ENCODE measurements at regions not wholly inside any gene's neighbourhood (a gene's known extent, or its start where the extent isn't known, plus 50 kb on each side); places are given as distances from the start of the nearest gene placed in this dataset.

DNA sequence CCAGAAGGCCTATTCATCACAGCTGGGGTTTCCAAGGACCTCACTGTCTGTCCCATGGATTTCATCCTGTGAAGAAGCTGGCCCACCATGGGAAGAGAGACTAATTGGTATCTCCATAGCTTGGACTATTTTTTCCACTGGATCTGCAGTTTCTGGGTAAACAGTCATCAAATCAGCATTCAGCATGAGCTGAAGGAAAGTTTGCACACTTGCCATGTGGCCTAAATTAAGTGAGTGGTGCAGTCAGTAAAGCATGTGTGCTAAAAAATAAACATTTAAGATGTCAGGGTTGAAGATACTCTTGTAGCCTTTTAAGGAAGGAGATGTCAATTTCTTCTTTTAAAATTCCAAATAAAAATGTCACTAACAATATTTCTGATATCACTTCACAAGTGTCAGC lies 381.1 kb upstream of the ZMIZ1 start:
- no peak overlapping the region for H3K4me3 ChIP-seq (replicated peaks in 1 of 2; ENCODE audit: low read depth in 1 of 2, low read length in 2 of 2)
- DNase-seq (ENCODE audit: low read depth, low spot score) (no peak), ATAC-seq (no peak)
- H3K27ac ChIP-seq (ENCODE audit: low read depth, low read length), result no peak overlapping the region
- TF ChIP-seq, protein P1, sequence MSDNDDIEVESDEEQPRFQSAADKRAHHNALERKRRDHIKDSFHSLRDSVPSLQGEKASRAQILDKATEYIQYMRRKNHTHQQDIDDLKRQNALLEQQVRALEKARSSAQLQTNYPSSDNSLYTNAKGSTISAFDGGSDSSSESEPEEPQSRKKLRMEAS (IDR thresholded peaks at IDR 0.05), result no peak
- no peak for TF ChIP-seq POLR2A (IDR thresholded peaks at IDR 0.05; ENCODE audit: borderline replicate concordance, extremely low read depth, insufficient read depth, insufficient read length)
- no peak for TF ChIP-seq ELF1 (IDR thresholded peaks at IDR 0.05; ENCODE audit: borderline replicate concordance, low read depth)
- no peak for TF ChIP-seq CEBPB (IDR thresholded peaks at IDR 0.05; ENCODE audit: low read depth)
- no peak for TF ChIP-seq FOSL1 (IDR thresholded peaks at IDR 0.05; ENCODE audit: low read depth)
- TF ChIP-seq EGR1 (IDR thresholded peaks at IDR 0.05; ENCODE audit: low read depth), result no peak
- TF ChIP-seq EZH2 (IDR thresholded peaks at IDR 0.05), result no peak
- no peak for TF ChIP-seq ZFX (IDR thresholded peaks at IDR 0.05)
- TF ChIP-seq YY1 (IDR thresholded peaks at IDR 0.05; ENCODE audit: extremely low read depth, insufficient replicate concordance, low read depth, low read length), result no peak
- no peak for TF ChIP-seq EZH2phosphoT487 (IDR thresholded peaks at IDR 0.05; ENCODE audit: borderline replicate concordance)
- no peak for TF ChIP-seq SP1 (IDR thresholded peaks at IDR 0.05; ENCODE audit: low read depth)
- TF ChIP-seq, protein P2, sequence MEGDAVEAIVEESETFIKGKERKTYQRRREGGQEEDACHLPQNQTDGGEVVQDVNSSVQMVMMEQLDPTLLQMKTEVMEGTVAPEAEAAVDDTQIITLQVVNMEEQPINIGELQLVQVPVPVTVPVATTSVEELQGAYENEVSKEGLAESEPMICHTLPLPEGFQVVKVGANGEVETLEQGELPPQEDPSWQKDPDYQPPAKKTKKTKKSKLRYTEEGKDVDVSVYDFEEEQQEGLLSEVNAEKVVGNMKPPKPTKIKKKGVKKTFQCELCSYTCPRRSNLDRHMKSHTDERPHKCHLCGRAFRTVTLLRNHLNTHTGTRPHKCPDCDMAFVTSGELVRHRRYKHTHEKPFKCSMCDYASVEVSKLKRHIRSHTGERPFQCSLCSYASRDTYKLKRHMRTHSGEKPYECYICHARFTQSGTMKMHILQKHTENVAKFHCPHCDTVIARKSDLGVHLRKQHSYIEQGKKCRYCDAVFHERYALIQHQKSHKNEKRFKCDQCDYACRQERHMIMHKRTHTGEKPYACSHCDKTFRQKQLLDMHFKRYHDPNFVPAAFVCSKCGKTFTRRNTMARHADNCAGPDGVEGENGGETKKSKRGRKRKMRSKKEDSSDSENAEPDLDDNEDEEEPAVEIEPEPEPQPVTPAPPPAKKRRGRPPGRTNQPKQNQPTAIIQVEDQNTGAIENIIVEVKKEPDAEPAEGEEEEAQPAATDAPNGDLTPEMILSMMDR (IDR thresholded peaks at IDR 0.05 in 2 of 3, conservative IDR thresholded peaks at IDR 0.05 in 1 of 3; ENCODE audit: borderline replicate concordance in 1 of 3, insufficient read depth in 1 of 3, low read depth in 2 of 3, low read length in 2 of 3), result no peak
- TF ChIP-seq JUND (IDR thresholded peaks at IDR 0.05), result no peak
- TF ChIP-seq, protein P3, sequence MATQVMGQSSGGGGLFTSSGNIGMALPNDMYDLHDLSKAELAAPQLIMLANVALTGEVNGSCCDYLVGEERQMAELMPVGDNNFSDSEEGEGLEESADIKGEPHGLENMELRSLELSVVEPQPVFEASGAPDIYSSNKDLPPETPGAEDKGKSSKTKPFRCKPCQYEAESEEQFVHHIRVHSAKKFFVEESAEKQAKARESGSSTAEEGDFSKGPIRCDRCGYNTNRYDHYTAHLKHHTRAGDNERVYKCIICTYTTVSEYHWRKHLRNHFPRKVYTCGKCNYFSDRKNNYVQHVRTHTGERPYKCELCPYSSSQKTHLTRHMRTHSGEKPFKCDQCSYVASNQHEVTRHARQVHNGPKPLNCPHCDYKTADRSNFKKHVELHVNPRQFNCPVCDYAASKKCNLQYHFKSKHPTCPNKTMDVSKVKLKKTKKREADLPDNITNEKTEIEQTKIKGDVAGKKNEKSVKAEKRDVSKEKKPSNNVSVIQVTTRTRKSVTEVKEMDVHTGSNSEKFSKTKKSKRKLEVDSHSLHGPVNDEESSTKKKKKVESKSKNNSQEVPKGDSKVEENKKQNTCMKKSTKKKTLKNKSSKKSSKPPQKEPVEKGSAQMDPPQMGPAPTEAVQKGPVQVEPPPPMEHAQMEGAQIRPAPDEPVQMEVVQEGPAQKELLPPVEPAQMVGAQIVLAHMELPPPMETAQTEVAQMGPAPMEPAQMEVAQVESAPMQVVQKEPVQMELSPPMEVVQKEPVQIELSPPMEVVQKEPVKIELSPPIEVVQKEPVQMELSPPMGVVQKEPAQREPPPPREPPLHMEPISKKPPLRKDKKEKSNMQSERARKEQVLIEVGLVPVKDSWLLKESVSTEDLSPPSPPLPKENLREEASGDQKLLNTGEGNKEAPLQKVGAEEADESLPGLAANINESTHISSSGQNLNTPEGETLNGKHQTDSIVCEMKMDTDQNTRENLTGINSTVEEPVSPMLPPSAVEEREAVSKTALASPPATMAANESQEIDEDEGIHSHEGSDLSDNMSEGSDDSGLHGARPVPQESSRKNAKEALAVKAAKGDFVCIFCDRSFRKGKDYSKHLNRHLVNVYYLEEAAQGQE (IDR thresholded peaks at IDR 0.05; ENCODE audit: low read depth), result no peak
- TF ChIP-seq SIN3A (IDR thresholded peaks at IDR 0.05; ENCODE audit: low read depth), result no peak
- no peaks in the 10 kb centered on the region for H3K9me2 ChIP-seq (ENCODE audit: insufficient read depth)
- no peak overlapping the region for H2AFZ ChIP-seq (ENCODE audit: low read depth, low read length, poor library complexity, severe bottlenecking)
- intact Hi-C loops (cut with micrococcal nuclease), result no loop called here
- BruUV-seq (replicated peaks), result no TSS peak
- no peaks in the 10 kb centered on the region for H3K9me3 ChIP-seq (ENCODE audit: control insufficient read depth in 1 of 2, insufficient read depth in 1 of 2, low read depth in 1 of 2, low read length in 2 of 2)
- H3K36me3 ChIP-seq (ENCODE audit: control insufficient read depth in 1 of 2, insufficient read depth in 2 of 2, low read length in 2 of 2), result no peaks in the 10 kb centered on the region
- no peak overlapping the region for H3K9ac ChIP-seq (ENCODE audit: low read length)
- H3K4me2 ChIP-seq (ENCODE audit: low read length), result no peak overlapping the region
- H3K27me3 ChIP-seq (ENCODE audit: insufficient read depth, low read length), result peaks cover 9% of the 10 kb centered on the region; the same call in 1 of the 2 replicates
- RAD21 ChIA-PET (ENCODE audit: low non-redundant PET in 1 of 2, low total read pairs in 2 of 2, uncharacterized antibody in 2 of 2, unreplicated experiment in 2 of 2), result no interaction called here
- POLR2A ChIA-PET, result no interaction called here
- H3K4me1 ChIP-seq (ENCODE audit: control insufficient read depth in 1 of 2, insufficient read depth in 2 of 2, low read length in 2 of 2), result peaks cover 3 to 5% of the 10 kb centered on the region in 2 experiments; a peak in 2 of 4 replicates
- CTCF ChIA-PET, result no interaction called here
- no peaks in the 10 kb centered on the region for H4K20me1 ChIP-seq (ENCODE audit: insufficient read depth)
- no peaks in the 10 kb centered on the region for H3K79me2 ChIP-seq (ENCODE audit: insufficient read depth, low read length)

Data from HCT116 (cell line).